Smooth muscle cell (in vitro differentiated cells): ENCODE measurements at regions not wholly inside any gene's neighbourhood (a gene's known extent, or its start where the extent isn't known, plus 50 kb on each side); places are given as distances from the start of the nearest gene placed in this dataset.

Source experiments
- DNase-seq: peaks from one replicate; lab custom pipeline; 2025; ENCODE audit not compliant: unreplicated experiment; lab: John Stamatoyannopoulos, UW
- H2AFZ ChIP-seq: fragments of 200-600 bp; sonication (generic); 2 replicates; pipeline ENCODE4 v1.6.0; 2016; ENCODE audit warnings: antibody characterized with exemption, low read depth, mild to moderate bottlenecking
- H3F3A ChIP-seq: fragments of 200-600 bp; sonication (generic); 2 replicates; pipeline ENCODE4 v1.6.0; 2017; ENCODE audit warnings: antibody characterized with exemption, low read depth
- H3K27ac ChIP-seq: fragments of 200-600 bp; sonication (generic); 2 replicates; pipeline ENCODE4 v1.5.1; 2016; ENCODE audit warnings: low read depth, mild to moderate bottlenecking
- H3K27me3 ChIP-seq: fragments of 200-600 bp; sonication (generic); 2 replicates; pipeline ENCODE4 v1.6.1; 2016; ENCODE audit warnings: low read depth, mild to moderate bottlenecking
- H3K36me3 ChIP-seq: fragments of 200-600 bp; sonication (generic); 2 replicates; pipeline ENCODE4 v1.5.1; 2016; ENCODE audit warnings: low read depth
- H3K4me1 ChIP-seq: fragments of 200-600 bp; sonication (generic); 2 replicates; pipeline ENCODE4 v1.5.1; 2016; ENCODE audit warnings: low read depth
- H3K4me2 ChIP-seq: fragments of 200-600 bp; sonication (generic); 2 replicates; pipeline ENCODE4 v1.6.0; 2016; ENCODE audit warnings: mild to moderate bottlenecking
- H3K4me3 ChIP-seq: fragments of 200-600 bp; sonication (generic); 2 replicates; pipeline ENCODE4 v1.5.1; 2016; ENCODE audit warnings: mild to moderate bottlenecking
- H3K79me2 ChIP-seq: fragments of 200-600 bp; sonication (generic); 2 replicates; pipeline ENCODE4 v1.6.0; 2016; ENCODE audit warnings: low read depth, mild to moderate bottlenecking
- H3K9ac ChIP-seq: fragments of 200-600 bp; sonication (generic); 2 replicates; pipeline ENCODE4 v1.6.0; 2016; ENCODE audit warnings: low read depth
- H3K9me3 ChIP-seq: fragments of 200-600 bp; sonication (generic); replicated peaks from 2 replicates; pipeline ENCODE4 v1.5.1; 2016; ENCODE audit warnings: low read depth
- H4K20me1 ChIP-seq: fragments of 200-600 bp; sonication (generic); 2 replicates; pipeline ENCODE4 v1.6.0; 2016; ENCODE audit warnings: low read depth
- CTCF ChIP-seq: fragments of 200-600 bp; sonication (generic); IDR thresholded peaks from 2 replicates; pipeline ENCODE4 v1.5.1; 2017; ENCODE audit warnings: borderline replicate concordance, mild to moderate bottlenecking, antibody characterized with exemption; ENCODE audit not compliant: insufficient read depth, poor library complexity, severe bottlenecking
- WGBS: methylation state at CpG from one replicate; pipeline ENCODE4 v1.1.7; 2016; ENCODE audit warnings: low lambda C conversion rate; 5-methylcytosine and 5-hydroxymethylcytosine counted together

GRCh38 chr2:181140414-181140813 is 160.0 kb downstream of the UBE2E3 start:
- H2AFZ ChIP-seq, result no peak overlapping the region
- no peak overlapping the region for H3K27ac ChIP-seq
- no peak for TF ChIP-seq CTCF
- no peaks in the 10 kb centered on the region for H3K9me3 ChIP-seq
- WGBS, result 90% methylated on average over 1 of the region's 1 CpG
- DNase-seq, result no peak
- no peaks in the 10 kb centered on the region for H3K27me3 ChIP-seq
- H3K36me3 ChIP-seq, result no peaks in the 10 kb centered on the region
- H3K4me2 ChIP-seq, result no peak overlapping the region
- no peaks in the 10 kb centered on the region for H4K20me1 ChIP-seq
- H3K4me1 ChIP-seq, result no peaks in the 10 kb centered on the region
- H3K9ac ChIP-seq, result no peak overlapping the region
- no peaks in the 10 kb centered on the region for H3F3A ChIP-seq
- no peak overlapping the region for H3K4me3 ChIP-seq
- no peaks in the 10 kb centered on the region for H3K79me2 ChIP-seq

- H2AFZ ChIP-seq, result no peak overlapping the region
- no peak overlapping the region for H3K4me2 ChIP-seq
- no peak for TF ChIP-seq CTCF
- no peaks in the 10 kb centered on the region for H4K20me1 ChIP-seq
- no peak for DNase-seq
- no peak overlapping the region for H3K9ac ChIP-seq
- no peaks in the 10 kb centered on the region for H3K79me2 ChIP-seq
- H3F3A ChIP-seq, result no peaks in the 10 kb centered on the region
- H3K36me3 ChIP-seq, result no peaks in the 10 kb centered on the region
- H3K4me1 ChIP-seq, result no peaks in the 10 kb centered on the region
- no peaks in the 10 kb centered on the region for H3K9me3 ChIP-seq
- no peaks in the 10 kb centered on the region for H3K27me3 ChIP-seq
- no peak overlapping the region for H3K4me3 ChIP-seq
- 36% methylated on average over 1 of the region's 1 CpG for WGBS
- H3K27ac ChIP-seq, result no peak overlapping the region
Measured at GRCh38 chr2:181140928-181141327, 160.5 kb downstream of the UBE2E3 start.

GRCh38 chr2:181141676-181142075 is 161.3 kb downstream of the UBE2E3 start:
- H3K9me3 ChIP-seq, result no peaks in the 10 kb centered on the region
- no peak overlapping the region for H3K9ac ChIP-seq
- 84% methylated on average over 2 of the region's 2 CpGs for WGBS
- H3K27me3 ChIP-seq, result no peaks in the 10 kb centered on the region
- no peaks in the 10 kb centered on the region for H4K20me1 ChIP-seq
- H3K79me2 ChIP-seq, result no peaks in the 10 kb centered on the region
- H3K27ac ChIP-seq, result no peak overlapping the region
- H3K4me2 ChIP-seq, result no peak overlapping the region
- no peak for TF ChIP-seq CTCF
- H3F3A ChIP-seq, result no peaks in the 10 kb centered on the region
- no peak overlapping the region for H2AFZ ChIP-seq
- no peak overlapping the region for H3K4me3 ChIP-seq
- H3K4me1 ChIP-seq, result no peaks in the 10 kb centered on the region
- no peaks in the 10 kb centered on the region for H3K36me3 ChIP-seq
- DNase-seq, result no peak

GRCh38 chr2:181142514-181142913 is 162.1 kb downstream of the UBE2E3 start:
- Histone ChIP-seq H3K79me2 (no peaks in the 10 kb centered on the region), H3K4me3 (no peak overlapping the region), H3K36me3 (no peaks in the 10 kb centered on the region), H3K4me2 (no peak overlapping the region), H3K9ac (no peak overlapping the region), H2AFZ (no peak overlapping the region), H3K27ac (no peak overlapping the region), H3K9me3 (no peaks in the 10 kb centered on the region), H3F3A (no peaks in the 10 kb centered on the region), H3K4me1 (no peaks in the 10 kb centered on the region), H4K20me1 (no peaks in the 10 kb centered on the region), H3K27me3 (no peaks in the 10 kb centered on the region)
- DNase-seq, result no peak
- TF ChIP-seq CTCF, result no peak
- WGBS, result 72% methylated on average over 4 of the region's 4 CpGs
